DOHH2 (cell line): ENCODE measurements at regions not wholly inside any gene's neighbourhood (a gene's known extent, or its start where the extent isn't known, plus 50 kb on each side); places are given as distances from the start of the nearest gene placed in this dataset.

ENCODE experiments used
- H3F3A ChIP-seq: fragments of 200-600 bp; sonication (generic), shearing (Covaris generic); 2 replicates; pipeline ENCODE4 v1.6.0; 2016; ENCODE audit warnings: antibody characterized with exemption, mild to moderate bottlenecking; ENCODE audit not compliant: control insufficient read depth, insufficient read depth
- H3K27ac ChIP-seq: fragments of 200-600 bp; sonication (generic); 2 replicates; pipeline ENCODE4 v1.5.1; 2014; ENCODE audit warnings: low read depth, mild to moderate bottlenecking, low read length, moderate library complexity
- H3K27me3 ChIP-seq: fragments of 200-600 bp; sonication (generic); 2 replicates; pipeline ENCODE4 v1.6.1; 2014; ENCODE audit warnings: mild to moderate bottlenecking, low read length, mixed read lengths; ENCODE audit not compliant: control insufficient read depth
- H3K36me3 ChIP-seq: fragments of 200-600 bp; sonication (generic); 2 replicates; pipeline ENCODE4 v1.6.1; 2014; ENCODE audit warnings: mild to moderate bottlenecking, low read length, moderate library complexity, mixed read lengths; ENCODE audit not compliant: control insufficient read depth
- H3K4me1 ChIP-seq: fragments of 200-600 bp; sonication (generic); 2 replicates; pipeline ENCODE4 v1.6.1; 2014; ENCODE audit warnings: mild to moderate bottlenecking, low read length, mixed read lengths; ENCODE audit not compliant: control insufficient read depth
- H3K4me2 ChIP-seq: fragments of 200-600 bp; sonication (generic); 2 replicates; pipeline ENCODE4 v1.6.0; 2014; ENCODE audit warnings: mild to moderate bottlenecking, low read length, moderate library complexity
- H3K4me3 ChIP-seq: fragments of 200-600 bp; sonication (generic); 2 replicates; pipeline ENCODE4 v1.5.1; 2014; ENCODE audit warnings: mild to moderate bottlenecking, low read length, mixed read lengths
- H3K79me2 ChIP-seq: fragments of 200-600 bp; sonication (generic); 2 replicates; pipeline ENCODE4 v1.6.1; 2014; ENCODE audit warnings: mild to moderate bottlenecking, low read length, mixed read lengths; ENCODE audit not compliant: control insufficient read depth
- H3K9me2 ChIP-seq: fragments of 200-600 bp; sonication (generic); replicated peaks from 2 replicates; pipeline ENCODE4 v1.6.1; 2014; ENCODE audit warnings: mild to moderate bottlenecking, low read length, mixed read lengths; ENCODE audit not compliant: control insufficient read depth
- H3K9me3 ChIP-seq: fragments of 200-600 bp; sonication (generic); 2 replicates; pipeline ENCODE4 v1.6.1; 2014; ENCODE audit warnings: antibody characterized with exemption, low read length, mixed read lengths; ENCODE audit not compliant: control insufficient read depth, insufficient read depth
- H4K20me1 ChIP-seq: fragments of 200-600 bp; sonication (generic); 2 replicates; pipeline ENCODE4 v1.6.0; 2014; ENCODE audit warnings: low read depth, mild to moderate bottlenecking, antibody characterized with exemption, low read length, moderate library complexity; ENCODE audit not compliant: control insufficient read depth, insufficient read depth
- EZH2phosphoT487 ChIP-seq: fragments of 200-600 bp; sonication (generic); IDR thresholded peaks from 2 replicates; pipeline ENCODE4 v1.6.1; 2017; ENCODE audit warnings: borderline replicate concordance, mild to moderate bottlenecking, antibody characterized with exemption, low read length, moderate library complexity, mixed read lengths
- TF ChIP-seq, protein P1 (sequence below): fragments of 200-600 bp; sonication (generic); IDR thresholded peaks from one replicate; pipeline ENCODE4 v1.5.1; 2014; ENCODE audit warnings: antibody characterized with exemption, mild to moderate bottlenecking, low read depth, low read length; ENCODE audit not compliant: poor library complexity, severe bottlenecking

DNA sequence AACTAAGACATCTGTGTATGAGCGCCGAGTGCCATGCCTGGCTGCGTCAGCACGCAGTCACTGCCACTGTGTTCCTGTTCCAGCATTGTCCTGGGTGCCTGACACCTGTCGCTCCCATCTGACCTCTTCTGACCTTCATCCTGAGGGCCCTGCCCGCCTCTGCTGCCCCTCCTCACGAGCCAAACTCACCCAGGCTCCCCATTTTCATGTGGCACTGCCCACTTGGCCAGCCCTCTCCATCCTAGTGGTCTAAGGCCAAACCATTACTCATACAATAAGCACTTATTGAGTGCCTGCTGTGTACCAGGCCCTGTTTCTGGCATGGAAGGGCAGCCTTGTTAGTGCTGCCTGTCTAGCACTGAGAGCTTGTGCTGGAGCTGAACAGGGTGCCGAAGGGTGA is 77.2 kb upstream of the PCBD1 start:
- Histone ChIP-seq H3K4me3 (no peak overlapping the region), H3K9me3 (no peaks in the 10 kb centered on the region), H3K27me3 (no peaks in the 10 kb centered on the region), H4K20me1 (no peaks in the 10 kb centered on the region), H3K9me2 (no peaks in the 10 kb centered on the region), H3K27ac (no peak overlapping the region), H3F3A (no peaks in the 10 kb centered on the region), H3K4me2 (no peak overlapping the region), H3K79me2 (no peaks in the 10 kb centered on the region), H3K4me1 (no peaks in the 10 kb centered on the region), H3K36me3 (no peaks in the 10 kb centered on the region)
- TF ChIP-seq, protein P1, sequence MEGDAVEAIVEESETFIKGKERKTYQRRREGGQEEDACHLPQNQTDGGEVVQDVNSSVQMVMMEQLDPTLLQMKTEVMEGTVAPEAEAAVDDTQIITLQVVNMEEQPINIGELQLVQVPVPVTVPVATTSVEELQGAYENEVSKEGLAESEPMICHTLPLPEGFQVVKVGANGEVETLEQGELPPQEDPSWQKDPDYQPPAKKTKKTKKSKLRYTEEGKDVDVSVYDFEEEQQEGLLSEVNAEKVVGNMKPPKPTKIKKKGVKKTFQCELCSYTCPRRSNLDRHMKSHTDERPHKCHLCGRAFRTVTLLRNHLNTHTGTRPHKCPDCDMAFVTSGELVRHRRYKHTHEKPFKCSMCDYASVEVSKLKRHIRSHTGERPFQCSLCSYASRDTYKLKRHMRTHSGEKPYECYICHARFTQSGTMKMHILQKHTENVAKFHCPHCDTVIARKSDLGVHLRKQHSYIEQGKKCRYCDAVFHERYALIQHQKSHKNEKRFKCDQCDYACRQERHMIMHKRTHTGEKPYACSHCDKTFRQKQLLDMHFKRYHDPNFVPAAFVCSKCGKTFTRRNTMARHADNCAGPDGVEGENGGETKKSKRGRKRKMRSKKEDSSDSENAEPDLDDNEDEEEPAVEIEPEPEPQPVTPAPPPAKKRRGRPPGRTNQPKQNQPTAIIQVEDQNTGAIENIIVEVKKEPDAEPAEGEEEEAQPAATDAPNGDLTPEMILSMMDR: no peak
- no peak for TF ChIP-seq EZH2phosphoT487

DNA sequence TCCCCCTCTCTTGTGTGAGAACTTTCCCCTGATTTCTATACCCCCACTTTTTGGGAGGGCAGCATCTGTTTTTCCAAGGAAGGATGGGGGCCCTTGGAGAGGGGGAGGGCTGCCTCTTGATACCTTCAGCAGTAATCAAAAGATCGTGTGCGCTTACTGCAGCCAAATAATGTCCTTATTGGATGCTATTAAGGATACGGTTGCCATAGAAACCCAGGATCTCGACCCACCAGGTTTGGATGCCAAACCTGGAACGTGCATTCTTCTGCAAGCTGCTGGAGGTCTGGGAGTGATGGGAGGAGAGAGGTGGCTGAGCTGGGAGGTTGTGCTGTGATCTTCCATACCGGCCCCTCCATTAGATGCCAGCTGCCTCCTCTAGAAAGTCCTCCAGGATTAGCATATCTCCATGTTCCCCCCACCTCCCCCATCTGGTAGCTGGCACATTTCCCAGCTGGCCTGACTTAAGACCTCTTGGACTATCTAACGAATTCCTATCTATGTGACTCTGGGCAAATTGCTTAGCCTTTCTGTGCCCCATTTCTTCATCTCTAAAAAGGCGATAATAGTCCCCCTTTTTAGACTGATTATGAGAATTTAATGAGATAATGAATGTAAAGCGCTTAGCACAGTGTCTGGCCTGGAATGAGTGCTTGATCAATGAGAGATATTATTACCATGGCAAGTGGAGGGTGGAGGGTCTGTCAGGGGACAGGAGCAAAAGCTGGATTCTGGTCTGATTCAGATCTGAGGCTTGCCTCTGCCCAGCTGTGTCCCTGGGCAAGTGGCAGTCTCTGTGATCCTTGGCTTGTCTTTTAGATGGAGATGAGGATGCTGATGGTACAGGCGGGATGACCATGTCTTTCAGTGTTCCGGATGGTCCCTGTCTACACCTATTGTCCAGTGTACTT is 78.5 kb upstream of the PCBD1 start:
- Histone ChIP-seq H3K9me2 (no peaks in the 10 kb centered on the region), H3F3A (no peaks in the 10 kb centered on the region), H4K20me1 (no peaks in the 10 kb centered on the region), H3K27ac (no peak overlapping the region), H3K79me2 (no peaks in the 10 kb centered on the region), H3K4me1 (no peaks in the 10 kb centered on the region), H3K27me3 (no peaks in the 10 kb centered on the region; the same call in 1 of the 2 replicates), H3K4me3 (no peak overlapping the region), H3K36me3 (no peaks in the 10 kb centered on the region), H3K4me2 (no peak overlapping the region), H3K9me3 (no peaks in the 10 kb centered on the region)
- TF ChIP-seq, protein P1: no peak
- TF ChIP-seq EZH2phosphoT487: no peak

DNA sequence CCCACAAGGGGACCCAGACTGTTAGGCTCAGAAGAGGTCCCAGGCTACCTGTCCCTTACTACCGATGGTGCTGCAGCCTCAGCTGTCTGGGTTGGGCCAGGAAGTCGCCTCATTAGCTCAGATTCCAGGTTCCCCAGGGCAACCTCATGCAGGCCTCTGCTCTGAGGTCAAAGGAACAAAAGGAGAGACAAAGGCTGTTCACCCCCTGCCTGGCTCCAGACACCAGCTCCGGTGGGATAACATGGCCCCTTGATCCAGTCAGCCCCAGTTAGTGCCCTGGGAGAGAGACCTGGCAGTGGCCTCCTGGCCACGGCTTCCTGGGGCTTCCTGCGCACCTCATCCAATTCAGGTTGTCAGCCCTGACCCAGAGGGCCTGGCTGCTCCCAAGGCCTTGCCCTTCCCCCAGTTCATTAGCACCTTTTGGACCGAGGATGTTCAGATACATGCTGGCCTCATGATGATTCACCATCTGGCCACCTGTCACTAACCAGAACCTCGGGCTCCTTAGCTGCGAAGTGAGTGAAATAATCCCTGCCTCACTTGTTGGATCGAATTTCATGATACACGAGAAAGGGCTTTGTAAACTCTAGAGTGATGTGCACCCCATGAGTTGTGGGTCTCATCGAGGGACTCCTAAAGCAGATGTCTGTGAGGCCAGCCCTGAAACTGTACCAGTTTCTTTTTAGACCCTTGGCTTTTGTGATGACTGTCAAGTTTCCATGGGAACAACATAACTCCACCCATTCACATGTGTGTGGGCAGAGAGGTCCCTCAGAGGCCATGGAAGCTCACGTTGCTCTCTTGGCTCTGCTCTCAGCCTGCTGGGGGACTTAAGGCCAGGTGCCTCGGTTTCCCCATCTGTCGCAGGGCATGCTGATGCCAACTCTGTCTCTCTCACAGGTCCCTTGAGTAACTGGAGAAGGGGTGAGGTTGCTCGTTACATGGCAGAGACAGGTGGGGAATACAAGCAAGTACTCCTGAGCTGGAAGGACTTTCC is 79.5 kb upstream of the PCBD1 start:
- Histone ChIP-seq H3K79me2 (no peaks in the 10 kb centered on the region), H3F3A (no peaks in the 10 kb centered on the region), H3K4me2 (no peak overlapping the region), H3K36me3 (no peaks in the 10 kb centered on the region), H3K27ac (no peak overlapping the region), H3K4me3 (no peak overlapping the region), H3K27me3 (no peaks in the 10 kb centered on the region; the same call in 1 of the 2 replicates), H4K20me1 (no peaks in the 10 kb centered on the region), H3K9me2 (no peaks in the 10 kb centered on the region), H3K9me3 (no peaks in the 10 kb centered on the region), H3K4me1 (no peaks in the 10 kb centered on the region)
- TF ChIP-seq, protein P1: no peak
- no peak for TF ChIP-seq EZH2phosphoT487
